HCT116 (cell line): ENCODE measurements at regions not wholly inside any gene's neighbourhood (a gene's known extent, or its start where the extent isn't known, plus 50 kb on each side); places are given as distances from the start of the nearest gene placed in this dataset.

ENCODE experiments used
- ATAC-seq: fragments of 200-7000 bp; cut with Tn5 transposase; 2 replicates; pipeline ENCODE4 v1.9.1; 2020; ENCODE audit warnings: mild to moderate bottlenecking, moderate library complexity
- BruUV-seq: library from RNA; stranded (reverse); fragments of 400-500 nt; replicated peaks from 2 replicates; lab custom pipeline; 2021; lab: Mats Ljungman, UMichigan
- CTCF ChIA-PET: fragments of 300-600 bp; sonication (Branson Sonifier 250); formaldehyde crosslinking; loops from one replicate; lab custom pipeline; 2021; ENCODE audit warnings: antibody characterized with exemption; lab: Charles Lee
- POLR2A ChIA-PET: fragments of 300-600, 350-600 bp; sonication (Branson Sonifier 250); formaldehyde crosslinking; loops from one replicate; lab custom pipeline; 2021; ENCODE audit warnings: antibody characterized with exemption; lab: Charles Lee
- RAD21 ChIA-PET, 2 experiments: fragments of 300-600 bp; sonication (Branson Sonifier 250); formaldehyde crosslinking; loops; one replicate each; lab custom pipeline; 2023; ENCODE audit warnings: low total read pairs in 2 of 2; ENCODE audit not compliant: uncharacterized antibody in 2 of 2, unreplicated experiment in 2 of 2, low non-redundant PET in 1 of 2; lab: Charles Lee
- DNase-seq: peaks from one replicate; pipeline ENCODE4 v3.0.0-alpha.2; 2010; ENCODE audit warnings: low read depth, low spot score
- H2AFZ ChIP-seq: fragments of 200-600 bp; shearing (Covaris generic), sonication (generic); 2 replicates; pipeline ENCODE4 v1.6.1; 2017; ENCODE audit warnings: low read depth, mixed run types, mixed read lengths, antibody characterized with exemption, low read length; ENCODE audit not compliant: poor library complexity, severe bottlenecking
- H3K27ac ChIP-seq: 2 replicates; pipeline ENCODE4 v1.5.1; 2012; ENCODE audit warnings: low read depth, low read length
- H3K27me3 ChIP-seq: fragments of 200-600 bp; sonication (generic); 2 replicates; pipeline ENCODE4 v1.6.1; 2016; ENCODE audit warnings: mixed run types, low read length, mixed read lengths; ENCODE audit not compliant: insufficient read depth
- H3K36me3 ChIP-seq, 2 experiments: fragments of 200-500 bp in 1 of 2; fragments of 200-600 bp in 1 of 2; sonication (Bioruptor generic) in 1 of 2; sonication (generic) in 1 of 2; 2 replicates each; pipeline versions ENCODE4 v1.5.1 to v1.6.1; 2014 to 2016; ENCODE audit warnings: low read length in 2 of 2, inconsistent platforms in 1 of 2, mixed read lengths in 1 of 2, mixed run types in 1 of 2; ENCODE audit not compliant: insufficient read depth in 2 of 2, control insufficient read depth in 1 of 2
- H3K4me1 ChIP-seq, 2 experiments: fragments of 200-600 bp in 1 of 2; sonication (generic) in 1 of 2; 2 replicates each; pipeline versions ENCODE4 v1.5.1 to v1.6.1; 2012 to 2017; ENCODE audit warnings: low read length in 2 of 2, inconsistent platforms in 1 of 2, mild to moderate bottlenecking in 1 of 2, mixed read lengths in 1 of 2, mixed run types in 1 of 2, moderate library complexity in 1 of 2; ENCODE audit not compliant: insufficient read depth in 2 of 2, control insufficient read depth in 1 of 2
- H3K4me2 ChIP-seq: fragments of 200-600 bp; sonication (generic); 2 replicates; pipeline ENCODE4 v1.6.1; 2017; ENCODE audit warnings: mixed run types, low read length, mixed read lengths
- H3K4me3 ChIP-seq, 2 experiments: fragments of 200-600 bp in 1 of 2; sonication (generic) in 1 of 2; replicated peaks in 1 of 2; 2 replicates each; pipeline ENCODE4 v1.5.1; 2011 to 2016; ENCODE audit warnings: low read length in 2 of 2, control low read depth in 1 of 2, low read depth in 1 of 2, mild to moderate bottlenecking in 1 of 2, mixed read lengths in 1 of 2, mixed run types in 1 of 2
- H3K79me2 ChIP-seq: fragments of 200-600 bp; sonication (generic); 2 replicates; pipeline ENCODE4 v1.6.1; 2017; ENCODE audit warnings: mild to moderate bottlenecking, mixed run types, low read length, moderate library complexity, mixed read lengths; ENCODE audit not compliant: insufficient read depth
- H3K9ac ChIP-seq: fragments of 200-600 bp; sonication (generic); 2 replicates; pipeline ENCODE4 v1.6.1; 2016; ENCODE audit warnings: low read length, mixed read lengths
- H3K9me2 ChIP-seq: fragments of 200-600 bp; sonication (generic), shearing (Covaris generic); 2 replicates; pipeline ENCODE4 v1.6.1; 2017; ENCODE audit warnings: mixed run types, mild to moderate bottlenecking, moderate library complexity; ENCODE audit not compliant: insufficient read depth
- H3K9me3 ChIP-seq, 2 experiments: fragments of 200-500 bp in 1 of 2; fragments of 200-600 bp in 1 of 2; sonication (Bioruptor generic) in 1 of 2; sonication (generic) in 1 of 2; 2 replicates each; pipeline ENCODE4 v1.6.1; 2014 to 2017; ENCODE audit warnings: low read length in 2 of 2, mixed read lengths in 2 of 2, inconsistent platforms in 1 of 2, low read depth in 1 of 2, mild to moderate bottlenecking in 1 of 2, mixed run types in 1 of 2, moderate library complexity in 1 of 2; ENCODE audit not compliant: control insufficient read depth in 1 of 2, insufficient read depth in 1 of 2
- H4K20me1 ChIP-seq: fragments of 200-600 bp; sonication (generic), shearing (Covaris generic); 2 replicates; pipeline ENCODE4 v1.6.1; 2017; ENCODE audit warnings: mixed run types, mild to moderate bottlenecking, moderate library complexity; ENCODE audit not compliant: insufficient read depth
- CBX3 ChIP-seq: IDR thresholded peaks from 2 replicates; pipeline ENCODE4 v1.6.1; 2012; ENCODE audit warnings: low read depth
- CEBPB ChIP-seq: IDR thresholded peaks from 2 replicates; pipeline ENCODE4 v1.6.1; 2012; ENCODE audit warnings: low read depth
- FOSL1 ChIP-seq: IDR thresholded peaks from 2 replicates; pipeline ENCODE4 v1.6.1; 2012; ENCODE audit warnings: low read depth
- MAX ChIP-seq: IDR thresholded peaks from 2 replicates; pipeline ENCODE4 v1.6.1; 2012
- POLR2AphosphoS5 ChIP-seq: IDR thresholded peaks from 2 replicates; pipeline ENCODE4 v1.6.1; 2011; ENCODE audit warnings: mild to moderate bottlenecking, low read depth, low read length, moderate library complexity
- SIN3A ChIP-seq: IDR thresholded peaks from 2 replicates; pipeline ENCODE4 v1.6.1; 2012; ENCODE audit warnings: low read depth
- SP1 ChIP-seq: IDR thresholded peaks from 2 replicates; pipeline ENCODE4 v1.6.1; 2012; ENCODE audit warnings: low read depth
- SRF ChIP-seq: IDR thresholded peaks from 2 replicates; pipeline ENCODE4 v1.6.1; 2012; ENCODE audit warnings: low read depth
- TCF7L2 ChIP-seq: IDR thresholded peaks from 2 replicates; pipeline ENCODE4 v1.7.0; 2011; ENCODE audit warnings: borderline replicate concordance, inconsistent platforms; ENCODE audit not compliant: insufficient read depth, insufficient read length; ENCODE audit errors: extremely low read depth
- YY1 ChIP-seq: IDR thresholded peaks from 2 replicates; pipeline ENCODE4 v1.6.1; 2011; ENCODE audit warnings: low read length, low read depth, moderate library complexity, mild to moderate bottlenecking; ENCODE audit not compliant: insufficient replicate concordance; ENCODE audit errors: extremely low read depth
- ZFX ChIP-seq: fragments of 450-650 bp; IDR thresholded peaks from 2 replicates; pipeline ENCODE4 v1.6.1; 2017
- intact Hi-C: fragments of 100-400 bp; cut with micrococcal nuclease; formaldehyde crosslinking; loops from 2 replicates; pipeline ENCODE4 v1.10.0; 2022
- TF ChIP-seq, protein P1 (sequence below): IDR thresholded peaks from 2 replicates; pipeline ENCODE4 v1.6.1; 2011; ENCODE audit warnings: mild to moderate bottlenecking, low read length, moderate library complexity; ENCODE audit not compliant: insufficient replicate concordance; ENCODE audit errors: extremely low read depth

DNA sequence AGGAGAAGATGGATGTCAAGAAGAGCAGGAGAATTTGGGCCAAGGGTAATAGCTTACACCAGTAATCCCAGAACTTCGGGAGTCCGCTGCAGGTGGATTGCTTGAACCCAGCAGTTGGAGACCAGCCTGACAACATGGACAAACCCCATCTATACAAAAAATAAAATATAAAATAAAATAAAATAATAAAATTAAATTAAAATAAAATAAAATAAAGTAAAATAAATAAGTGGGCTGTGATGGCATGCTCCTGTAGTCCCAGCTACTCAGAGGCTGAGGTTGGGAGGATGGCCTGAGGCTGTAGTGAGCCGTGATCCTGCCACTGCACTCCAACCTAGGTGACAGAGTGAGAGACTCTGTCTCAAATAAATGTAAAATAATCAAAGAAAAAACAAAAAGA lies 1946.7 kb downstream of the MRPL39 start:
- no peaks in the 10 kb centered on the region for H3K9me2 ChIP-seq
- no peak overlapping the region for H2AFZ ChIP-seq
- H3K36me3 ChIP-seq = no peaks in the 10 kb centered on the region
- ChIA-PET RAD21 (no interaction called here), POLR2A (no interaction called here), CTCF (no interaction called here)
- H3K27ac ChIP-seq = no peak overlapping the region
- no peaks in the 10 kb centered on the region for H3K27me3 ChIP-seq
- no TSS peak for BruUV-seq
- ATAC-seq (no peak), DNase-seq (no peak)
- H3K9ac ChIP-seq = no peak overlapping the region
- no peak overlapping the region for H3K4me3 ChIP-seq
- intact Hi-C loops = no loop called here
- TF ChIP-seq SIN3A (no peak), CEBPB (no peak), FOSL1 (no peak), CBX3 (no peak), YY1 (no peak), SP1 (no peak), TCF7L2 (no peak), ZFX (no peak), POLR2AphosphoS5 (no peak), MAX (no peak), SRF (no peak)
- TF ChIP-seq, protein P1, sequence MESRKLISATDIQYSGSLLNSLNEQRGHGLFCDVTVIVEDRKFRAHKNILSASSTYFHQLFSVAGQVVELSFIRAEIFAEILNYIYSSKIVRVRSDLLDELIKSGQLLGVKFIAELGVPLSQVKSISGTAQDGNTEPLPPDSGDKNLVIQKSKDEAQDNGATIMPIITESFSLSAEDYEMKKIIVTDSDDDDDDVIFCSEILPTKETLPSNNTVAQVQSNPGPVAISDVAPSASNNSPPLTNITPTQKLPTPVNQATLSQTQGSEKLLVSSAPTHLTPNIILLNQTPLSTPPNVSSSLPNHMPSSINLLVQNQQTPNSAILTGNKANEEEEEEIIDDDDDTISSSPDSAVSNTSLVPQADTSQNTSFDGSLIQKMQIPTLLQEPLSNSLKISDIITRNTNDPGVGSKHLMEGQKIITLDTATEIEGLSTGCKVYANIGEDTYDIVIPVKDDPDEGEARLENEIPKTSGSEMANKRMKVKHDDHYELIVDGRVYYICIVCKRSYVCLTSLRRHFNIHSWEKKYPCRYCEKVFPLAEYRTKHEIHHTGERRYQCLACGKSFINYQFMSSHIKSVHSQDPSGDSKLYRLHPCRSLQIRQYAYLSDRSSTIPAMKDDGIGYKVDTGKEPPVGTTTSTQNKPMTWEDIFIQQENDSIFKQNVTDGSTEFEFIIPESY = no peak
- H3K9me3 ChIP-seq = peaks cover 4 to 11% of the 10 kb centered on the region in 2 experiments; a peak in 2 of 4 replicates
- H4K20me1 ChIP-seq = no peaks in the 10 kb centered on the region
- no peaks in the 10 kb centered on the region for H3K79me2 ChIP-seq
- no peak overlapping the region for H3K4me2 ChIP-seq
- H3K4me1 ChIP-seq = no peaks in the 10 kb centered on the region
